ENCODE measurements at regions not wholly inside any gene's neighbourhood (a gene's known extent, or its start where the extent isn't known, plus 50 kb on each side); places are given as distances from the start of the nearest gene placed in this dataset.

DNA sequence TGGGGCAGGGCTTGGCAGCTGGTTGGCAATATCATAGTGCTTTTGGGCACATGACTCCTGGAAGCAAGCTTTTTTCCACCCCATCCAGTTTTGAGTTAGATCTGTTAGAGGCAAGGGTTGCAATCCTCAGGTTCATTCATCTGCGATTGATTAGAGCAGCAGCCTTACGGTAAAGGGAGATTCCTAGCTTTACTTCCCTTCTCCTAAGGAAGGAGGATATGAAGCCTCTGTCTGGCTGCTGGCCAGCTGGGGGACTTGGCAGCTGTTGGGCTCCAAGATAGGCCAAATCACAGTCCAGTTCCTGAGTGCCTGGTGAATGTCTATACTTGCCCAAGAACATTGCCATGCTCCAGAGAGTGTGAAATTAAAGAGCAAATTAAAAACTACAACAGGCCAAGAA is 113.4 kb upstream of the CCNH start:
- Histone ChIP-seq H3K9ac (ENCODE audit: control insufficient read depth, insufficient read depth, low read length) (no peak overlapping the region), H3K27me3 (replicated peaks in 1 of 2; ENCODE audit: control insufficient read depth in 2 of 2, insufficient read depth in 2 of 2, low read length in 1 of 2) (no peaks in the 10 kb centered on the region), H4K20me1 (ENCODE audit: control insufficient read depth, insufficient read depth) (no peaks in the 10 kb centered on the region), H3K4me1 (ENCODE audit: control insufficient read depth, insufficient read depth, low read length) (no peaks in the 10 kb centered on the region), H3K4me3 (no peak overlapping the region), H2AFZ (ENCODE audit: control insufficient read depth, low read depth, low read length) (no peak overlapping the region), H3K79me2 (ENCODE audit: control insufficient read depth, insufficient read depth, low read length) (no peaks in the 10 kb centered on the region), H3K4me2 (ENCODE audit: control insufficient read depth, insufficient read depth) (no peak overlapping the region), H3K36me3 (ENCODE audit: control insufficient read depth in 2 of 2, insufficient read depth in 2 of 2, low read length in 1 of 2) (no peaks in the 10 kb centered on the region), H3K9me3 (replicated peaks; ENCODE audit: control insufficient read depth, insufficient read depth, low read length) (no peaks in the 10 kb centered on the region), H3K27ac (ENCODE audit: control insufficient read depth, insufficient read depth) (no peak overlapping the region)
- intact Hi-C loops (cut with micrococcal nuclease; ENCODE audit: unreplicated experiment) (no loop called here), in situ Hi-C loops (cut with MboI) (no loop called here)
- FAIRE-seq (no peak), DNase-seq (ENCODE audit: low read depth, low spot score) (no peak), ATAC-seq (no peak)
- 94% methylated on average over 2 of the region's 2 CpGs for WGBS (ENCODE audit: insufficient coverage, insufficient replicate concordance, low lambda C conversion rate, missing lambda C conversion rate)
- ChIA-PET SMC1A (ENCODE audit: uncharacterized antibody, unreplicated experiment) (interaction anchor here (0.8 kb wide), 1 partner anchor 59 kb away, joined by 4 read pairs; no protein-coding TSS in a partner anchor), CTCF (no interaction called here), RAD21 (ENCODE audit: unreplicated experiment) (no interaction called here), POLR2A (no interaction called here)
- TF ChIP-seq, protein P1, sequence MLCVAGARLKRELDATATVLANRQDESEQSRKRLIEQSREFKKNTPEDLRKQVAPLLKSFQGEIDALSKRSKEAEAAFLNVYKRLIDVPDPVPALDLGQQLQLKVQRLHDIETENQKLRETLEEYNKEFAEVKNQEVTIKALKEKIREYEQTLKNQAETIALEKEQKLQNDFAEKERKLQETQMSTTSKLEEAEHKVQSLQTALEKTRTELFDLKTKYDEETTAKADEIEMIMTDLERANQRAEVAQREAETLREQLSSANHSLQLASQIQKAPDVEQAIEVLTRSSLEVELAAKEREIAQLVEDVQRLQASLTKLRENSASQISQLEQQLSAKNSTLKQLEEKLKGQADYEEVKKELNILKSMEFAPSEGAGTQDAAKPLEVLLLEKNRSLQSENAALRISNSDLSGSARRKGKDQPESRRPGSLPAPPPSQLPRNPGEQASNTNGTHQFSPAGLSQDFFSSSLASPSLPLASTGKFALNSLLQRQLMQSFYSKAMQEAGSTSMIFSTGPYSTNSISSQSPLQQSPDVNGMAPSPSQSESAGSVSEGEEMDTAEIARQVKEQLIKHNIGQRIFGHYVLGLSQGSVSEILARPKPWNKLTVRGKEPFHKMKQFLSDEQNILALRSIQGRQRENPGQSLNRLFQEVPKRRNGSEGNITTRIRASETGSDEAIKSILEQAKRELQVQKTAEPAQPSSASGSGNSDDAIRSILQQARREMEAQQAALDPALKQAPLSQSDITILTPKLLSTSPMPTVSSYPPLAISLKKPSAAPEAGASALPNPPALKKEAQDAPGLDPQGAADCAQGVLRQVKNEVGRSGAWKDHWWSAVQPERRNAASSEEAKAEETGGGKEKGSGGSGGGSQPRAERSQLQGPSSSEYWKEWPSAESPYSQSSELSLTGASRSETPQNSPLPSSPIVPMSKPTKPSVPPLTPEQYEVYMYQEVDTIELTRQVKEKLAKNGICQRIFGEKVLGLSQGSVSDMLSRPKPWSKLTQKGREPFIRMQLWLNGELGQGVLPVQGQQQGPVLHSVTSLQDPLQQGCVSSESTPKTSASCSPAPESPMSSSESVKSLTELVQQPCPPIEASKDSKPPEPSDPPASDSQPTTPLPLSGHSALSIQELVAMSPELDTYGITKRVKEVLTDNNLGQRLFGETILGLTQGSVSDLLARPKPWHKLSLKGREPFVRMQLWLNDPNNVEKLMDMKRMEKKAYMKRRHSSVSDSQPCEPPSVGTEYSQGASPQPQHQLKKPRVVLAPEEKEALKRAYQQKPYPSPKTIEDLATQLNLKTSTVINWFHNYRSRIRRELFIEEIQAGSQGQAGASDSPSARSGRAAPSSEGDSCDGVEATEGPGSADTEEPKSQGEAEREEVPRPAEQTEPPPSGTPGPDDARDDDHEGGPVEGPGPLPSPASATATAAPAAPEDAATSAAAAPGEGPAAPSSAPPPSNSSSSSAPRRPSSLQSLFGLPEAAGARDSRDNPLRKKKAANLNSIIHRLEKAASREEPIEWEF (IDR thresholded peaks at IDR 0.05; ENCODE audit: insufficient replicate concordance, low read depth, low read length) = no peak
- TF ChIP-seq ZZZ3 (IDR thresholded peaks at IDR 0.05; ENCODE audit: control insufficient read depth, insufficient read length, low read depth) (no peak), CEBPB (IDR thresholded peaks at IDR 0.05; ENCODE audit: borderline replicate concordance in 1 of 2, low read depth in 2 of 2, low read length in 2 of 2) (no peak), YBX1 (IDR thresholded peaks at IDR 0.05) (no peak), RFX5 (IDR thresholded peaks at IDR 0.05; ENCODE audit: low read depth, low read length) (no peak), HDAC2 (IDR thresholded peaks at IDR 0.05) (no peak), POLR2A (IDR thresholded peaks at IDR 0.05; ENCODE audit: low read depth, low read length) (no peak), IKZF2 (IDR thresholded peaks at IDR 0.05) (no peak), IKZF1 (conservative IDR thresholded peaks at IDR 0.05) (no peak), SMARCA5 (IDR thresholded peaks at IDR 0.05) (no peak), TCF12 (IDR thresholded peaks at IDR 0.05; ENCODE audit: low read depth, low read length) (no peak), TCF3 (IDR thresholded peaks at IDR 0.05; ENCODE audit: borderline replicate concordance, insufficient read depth, low read depth, low read length) (no peak), CBFB (IDR thresholded peaks at IDR 0.05; ENCODE audit: low read depth) (no peak), PAX5 (IDR thresholded peaks at IDR 0.05; ENCODE audit: borderline replicate concordance, low read depth, low read length) (no peak), KLF5 (IDR thresholded peaks at IDR 0.05; ENCODE audit: partially characterized antibody) (no peak), POU2F2 (IDR thresholded peaks at IDR 0.05; ENCODE audit: borderline replicate concordance, low read depth, low read length) (no peak)
- TF ChIP-seq, protein P2, sequence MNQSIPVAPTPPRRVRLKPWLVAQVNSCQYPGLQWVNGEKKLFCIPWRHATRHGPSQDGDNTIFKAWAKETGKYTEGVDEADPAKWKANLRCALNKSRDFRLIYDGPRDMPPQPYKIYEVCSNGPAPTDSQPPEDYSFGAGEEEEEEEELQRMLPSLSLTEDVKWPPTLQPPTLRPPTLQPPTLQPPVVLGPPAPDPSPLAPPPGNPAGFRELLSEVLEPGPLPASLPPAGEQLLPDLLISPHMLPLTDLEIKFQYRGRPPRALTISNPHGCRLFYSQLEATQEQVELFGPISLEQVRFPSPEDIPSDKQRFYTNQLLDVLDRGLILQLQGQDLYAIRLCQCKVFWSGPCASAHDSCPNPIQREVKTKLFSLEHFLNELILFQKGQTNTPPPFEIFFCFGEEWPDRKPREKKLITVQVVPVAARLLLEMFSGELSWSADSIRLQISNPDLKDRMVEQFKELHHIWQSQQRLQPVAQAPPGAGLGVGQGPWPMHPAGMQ (IDR thresholded peaks at IDR 0.05; ENCODE audit: borderline replicate concordance) = no peak
- TF ChIP-seq, protein P3, sequence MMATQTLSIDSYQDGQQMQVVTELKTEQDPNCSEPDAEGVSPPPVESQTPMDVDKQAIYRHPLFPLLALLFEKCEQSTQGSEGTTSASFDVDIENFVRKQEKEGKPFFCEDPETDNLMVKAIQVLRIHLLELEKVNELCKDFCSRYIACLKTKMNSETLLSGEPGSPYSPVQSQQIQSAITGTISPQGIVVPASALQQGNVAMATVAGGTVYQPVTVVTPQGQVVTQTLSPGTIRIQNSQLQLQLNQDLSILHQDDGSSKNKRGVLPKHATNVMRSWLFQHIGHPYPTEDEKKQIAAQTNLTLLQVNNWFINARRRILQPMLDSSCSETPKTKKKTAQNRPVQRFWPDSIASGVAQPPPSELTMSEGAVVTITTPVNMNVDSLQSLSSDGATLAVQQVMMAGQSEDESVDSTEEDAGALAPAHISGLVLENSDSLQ (IDR thresholded peaks at IDR 0.05) = no peak
- no TSS peak for BruUV-seq (replicated peaks)

Data from GM12878 (cell line).